HG03280 (cell line): ENCODE measurements at regions not wholly inside any gene's neighbourhood (a gene's known extent, or its start where the extent isn't known, plus 50 kb on each side); places are given as distances from the start of the nearest gene placed in this dataset.

ENCODE experiments used
- ATAC-seq: cut with Tn5 transposase; IDR thresholded peaks from one replicate; pipeline ENCODE4 v1.9.1; 2021; ENCODE audit warnings: mild to moderate bottlenecking, moderate library complexity; ENCODE audit not compliant: unreplicated experiment

DNA sequence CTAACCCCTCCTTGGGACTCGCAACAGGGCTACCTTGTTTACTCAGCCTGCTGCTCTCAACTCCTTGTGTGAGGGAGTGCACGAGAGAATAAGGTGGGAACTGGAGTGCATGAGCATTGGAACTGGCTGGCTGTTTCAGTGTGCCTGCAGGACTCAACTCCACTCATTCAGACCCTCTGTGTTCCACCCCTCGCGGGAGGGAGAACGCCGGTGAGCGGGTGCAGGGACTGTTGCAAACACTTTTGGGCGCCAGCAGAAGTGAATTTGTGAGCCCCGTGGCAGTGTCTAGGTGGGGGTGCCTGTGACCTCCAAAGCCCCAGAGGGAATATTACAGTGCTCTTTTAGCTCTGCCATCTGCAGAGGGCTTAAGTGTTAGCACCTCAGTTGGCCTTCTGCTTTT is 1978.3 kb upstream of the PIK3C3 start:
- ATAC-seq, result no peak

GRCh38 chr18:39972521-39972920 is 1982.5 kb upstream of the PIK3C3 start:
- no peak for ATAC-seq

- ATAC-seq, result no peak
These were observed 1985.1 kb upstream of the PIK3C3 start for GRCh38 chr18:39969803-39970494.

DNA sequence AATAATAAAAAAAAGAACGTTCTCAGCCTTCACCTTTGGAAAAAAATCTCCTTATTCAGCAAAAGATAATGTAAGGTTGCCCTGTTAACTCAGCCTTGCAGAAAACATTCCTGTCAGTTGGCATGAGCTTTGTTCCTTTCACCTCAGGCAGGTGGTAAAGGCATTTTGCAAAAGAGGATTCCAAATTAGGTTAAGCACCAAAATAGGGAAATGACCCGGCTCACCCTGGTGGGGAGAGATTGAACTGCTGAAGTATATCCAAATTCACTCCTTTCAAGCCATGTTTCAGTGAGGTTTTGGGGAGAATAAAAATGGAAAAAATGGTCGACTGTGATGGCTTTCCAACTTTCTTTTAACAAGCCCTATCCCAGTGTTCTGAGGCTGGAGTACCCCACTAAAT is 1988.8 kb upstream of the PIK3C3 start:
- no peak for ATAC-seq

DNA sequence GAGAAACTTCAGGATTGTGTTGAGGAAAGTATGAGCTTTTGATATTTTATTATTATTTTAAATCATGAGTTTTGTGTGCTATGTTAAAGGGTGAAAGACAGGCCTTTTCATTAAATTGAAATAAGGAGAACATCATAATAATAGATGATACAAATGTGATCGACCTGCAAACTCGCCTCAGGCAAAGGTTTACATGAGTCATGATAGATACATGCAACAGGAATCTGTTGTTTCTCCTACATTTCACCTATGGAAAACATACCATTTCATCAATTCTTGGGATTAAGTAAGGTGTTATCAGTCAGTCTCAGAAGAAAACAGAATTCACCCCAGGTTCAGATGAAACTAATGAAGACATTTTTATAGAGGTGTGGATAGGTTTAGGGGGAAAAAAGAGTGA is 1992.5 kb upstream of the PIK3C3 start:
- no peak for ATAC-seq

DNA sequence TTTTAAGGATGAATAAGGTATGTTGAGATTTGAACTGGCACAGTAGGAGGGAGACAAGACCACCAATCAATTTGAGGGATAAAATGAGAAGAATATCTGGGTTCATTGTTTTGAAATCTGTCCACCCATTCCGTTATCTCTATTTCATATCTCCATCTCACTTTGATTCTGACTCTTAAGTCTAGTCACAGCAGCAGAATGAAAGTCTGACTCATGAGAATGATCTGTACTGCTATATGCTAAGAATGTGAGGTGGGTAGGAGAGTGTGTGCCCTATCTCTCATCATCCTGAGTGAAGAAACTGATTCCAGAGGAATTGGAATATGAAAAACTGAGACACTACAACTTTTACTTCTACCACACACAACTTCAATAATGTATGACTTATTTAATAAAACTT is 1994.5 kb upstream of the PIK3C3 start:
- ATAC-seq, result no peak

- no peak for ATAC-seq
These were observed 1995.2 kb upstream of the PIK3C3 start for GRCh38 chr18:39959839-39960238.

GRCh38 chr18:39958876-39959275 is 1996.2 kb upstream of the PIK3C3 start:
- no peak for ATAC-seq

GRCh38 chr18:39952816-39953215 is 2002.2 kb upstream of the PIK3C3 start:
- ATAC-seq, result no peak

- no peak for ATAC-seq
These were observed 2003.8 kb upstream of the PIK3C3 start for GRCh38 chr18:39951142-39951720.

- ATAC-seq, result no peak
These were observed 2008.4 kb upstream of the PIK3C3 start for GRCh38 chr18:39946623-39947061.

GRCh38 chr18:39945076-39945475 is 2010.0 kb upstream of the PIK3C3 start:
- no peak for ATAC-seq

DNA sequence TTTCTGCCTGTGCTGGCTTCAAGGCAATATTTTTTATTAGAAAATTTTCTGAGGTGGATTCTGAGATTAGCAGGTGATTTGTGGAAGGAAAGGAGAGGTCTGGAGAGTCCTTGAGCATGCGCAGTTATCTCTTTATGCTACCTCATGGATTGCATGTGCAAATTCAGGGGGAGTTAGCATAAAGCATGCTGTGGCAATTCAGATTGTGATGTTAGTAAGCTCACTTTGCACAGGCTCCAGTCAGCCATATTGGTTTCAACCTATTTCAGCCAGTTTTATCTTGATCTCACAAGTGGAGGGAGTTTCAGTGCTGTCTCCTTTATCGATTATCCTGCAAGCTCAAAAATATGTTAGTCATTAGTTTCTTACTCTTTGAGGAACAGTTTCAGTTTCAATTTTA is 2012.3 kb upstream of the PIK3C3 start:
- no peak for ATAC-seq

GRCh38 chr18:39938676-39939608 is 2016.1 kb upstream of the PIK3C3 start:
- no peak for ATAC-seq

DNA sequence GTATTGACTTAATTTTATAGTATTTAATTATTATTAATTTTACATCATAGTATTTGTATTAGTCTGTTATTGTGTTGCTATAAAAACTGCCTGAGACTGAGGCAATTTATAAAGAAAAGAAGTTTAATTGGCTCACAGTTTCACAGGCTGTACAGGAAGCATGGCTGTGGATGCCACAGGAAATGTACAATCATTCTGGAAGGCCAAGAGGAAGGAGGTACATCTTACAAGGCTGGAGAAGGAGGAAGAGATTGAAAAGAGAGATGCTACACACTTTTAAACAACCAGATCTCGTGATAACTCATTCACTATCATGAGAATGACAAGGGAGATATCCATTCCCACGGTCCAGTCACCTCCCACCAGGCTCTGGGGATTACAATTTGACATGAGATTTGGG is 2019.4 kb upstream of the PIK3C3 start:
- ATAC-seq, result no peak

- ATAC-seq, result no peak
These were observed 2036.2 kb upstream of the PIK3C3 start for GRCh38 chr18:39918847-39919246.

- no peak for ATAC-seq
These were observed 2041.2 kb upstream of the PIK3C3 start for GRCh38 chr18:39913672-39914366.

DNA sequence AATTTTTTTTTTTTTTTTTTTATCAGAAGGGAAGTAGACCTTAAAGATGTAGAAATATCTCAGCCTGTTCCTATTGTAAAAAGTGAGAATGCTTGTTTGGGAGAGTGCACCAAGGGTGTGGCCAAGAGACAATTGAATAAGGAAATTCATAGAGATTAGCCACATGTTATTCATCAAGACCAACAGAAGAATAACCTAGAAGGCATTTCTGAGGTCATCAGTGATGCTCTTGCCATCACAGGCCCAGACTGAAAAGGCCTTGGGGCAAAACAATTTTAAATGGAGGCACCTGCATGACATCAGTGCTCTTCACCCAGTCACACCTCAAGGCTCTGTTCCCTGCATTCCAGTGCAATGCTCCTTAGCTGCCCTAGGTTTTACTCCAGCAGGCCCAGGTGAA is 2043.3 kb upstream of the PIK3C3 start:
- no peak for ATAC-seq

DNA sequence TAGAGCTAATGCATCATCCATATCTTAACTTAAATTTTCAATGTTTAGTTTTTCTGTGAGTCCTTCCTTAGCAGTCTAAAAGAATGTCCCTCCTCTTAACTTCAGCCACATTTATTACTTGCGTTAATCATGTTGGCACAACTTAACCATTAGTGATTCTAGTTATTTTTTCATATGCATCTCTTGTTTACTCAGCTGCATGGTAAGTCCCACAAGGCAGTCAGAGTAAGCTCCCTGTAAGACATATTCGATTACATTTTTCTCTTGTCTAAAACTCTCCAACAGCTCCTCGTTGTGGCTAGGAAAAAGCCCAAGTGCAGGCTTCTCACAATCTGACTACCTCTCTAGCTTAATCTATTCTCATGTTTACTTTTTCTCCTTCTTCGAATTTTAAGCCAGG is 2045.3 kb upstream of the PIK3C3 start:
- ATAC-seq, result no peak

DNA sequence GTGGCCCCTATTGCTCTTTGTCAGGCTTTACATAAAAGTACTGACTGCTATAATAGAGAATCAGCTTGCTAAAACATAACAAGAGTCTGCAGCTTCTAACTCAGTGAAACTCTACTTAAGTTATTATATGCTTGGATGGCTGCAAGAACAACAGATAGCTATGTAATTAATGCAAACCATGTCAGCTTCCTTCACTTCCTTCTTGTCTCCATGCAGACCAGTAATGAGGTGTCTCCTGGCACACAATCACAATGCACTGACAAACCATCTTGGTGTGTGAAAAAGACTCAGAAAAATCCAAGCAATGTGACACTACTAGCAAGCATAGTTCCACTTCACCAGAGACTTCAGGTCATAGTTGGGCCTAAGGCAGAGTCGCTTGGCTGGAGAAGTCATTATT is 2068.9 kb upstream of the PIK3C3 start:
- ATAC-seq, result no peak

DNA sequence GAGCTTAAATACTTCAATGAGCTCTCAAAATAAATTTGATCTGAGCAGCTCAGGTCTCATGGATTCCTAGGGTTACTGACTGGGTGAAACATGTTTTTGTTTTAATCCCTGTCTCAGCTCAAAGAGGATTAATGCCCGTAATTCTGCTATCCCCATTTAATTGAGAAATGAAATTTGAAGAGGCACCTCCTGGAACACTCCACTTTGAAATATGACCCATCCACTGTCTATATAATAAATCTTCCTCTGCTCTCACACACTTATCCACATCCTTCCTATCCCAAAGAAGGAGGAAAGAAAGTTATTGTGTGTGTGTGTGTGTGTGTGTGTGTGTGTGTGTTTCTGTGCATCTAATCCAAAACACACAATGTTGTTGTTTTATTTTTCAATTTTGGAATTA is 2082.4 kb upstream of the PIK3C3 start:
- no peak for ATAC-seq
